Esophagus muscularis mucosa (tissue), 3 donors: ENCODE measurements at regions not wholly inside any gene's neighbourhood (a gene's known extent, or its start where the extent isn't known, plus 50 kb on each side); places are given as distances from the start of the nearest gene placed in this dataset.

Source experiments
- POLR2A ChIP-seq: fragments of 450-650 bp; IDR thresholded peaks from one replicate; pipeline ENCODE4 v1.6.1; 2017; ENCODE audit warnings: antibody characterized with exemption, moderate library complexity, mild to moderate bottlenecking, low read depth
- POLR2AphosphoS5 ChIP-seq, 2 donors: sonication (generic); formaldehyde crosslinking; IDR thresholded peaks; one replicate each; pipeline ENCODE4 v1.6.1; 2017; ENCODE audit warnings: antibody characterized with exemption in 2 of 2
- TF ChIP-seq, protein P1 (sequence below), 3 experiments: fragments of 200-600 bp in 2 of 3; fragments of 450-650 bp in 1 of 3; sonication (generic) in 2 of 3; IDR thresholded peaks; one replicate each; pipeline ENCODE4 v1.5.1; 2017 to 2019; ENCODE audit warnings: antibody characterized with exemption in 3 of 3, mild to moderate bottlenecking in 2 of 3, moderate library complexity in 1 of 3

- TF ChIP-seq, protein P1, sequence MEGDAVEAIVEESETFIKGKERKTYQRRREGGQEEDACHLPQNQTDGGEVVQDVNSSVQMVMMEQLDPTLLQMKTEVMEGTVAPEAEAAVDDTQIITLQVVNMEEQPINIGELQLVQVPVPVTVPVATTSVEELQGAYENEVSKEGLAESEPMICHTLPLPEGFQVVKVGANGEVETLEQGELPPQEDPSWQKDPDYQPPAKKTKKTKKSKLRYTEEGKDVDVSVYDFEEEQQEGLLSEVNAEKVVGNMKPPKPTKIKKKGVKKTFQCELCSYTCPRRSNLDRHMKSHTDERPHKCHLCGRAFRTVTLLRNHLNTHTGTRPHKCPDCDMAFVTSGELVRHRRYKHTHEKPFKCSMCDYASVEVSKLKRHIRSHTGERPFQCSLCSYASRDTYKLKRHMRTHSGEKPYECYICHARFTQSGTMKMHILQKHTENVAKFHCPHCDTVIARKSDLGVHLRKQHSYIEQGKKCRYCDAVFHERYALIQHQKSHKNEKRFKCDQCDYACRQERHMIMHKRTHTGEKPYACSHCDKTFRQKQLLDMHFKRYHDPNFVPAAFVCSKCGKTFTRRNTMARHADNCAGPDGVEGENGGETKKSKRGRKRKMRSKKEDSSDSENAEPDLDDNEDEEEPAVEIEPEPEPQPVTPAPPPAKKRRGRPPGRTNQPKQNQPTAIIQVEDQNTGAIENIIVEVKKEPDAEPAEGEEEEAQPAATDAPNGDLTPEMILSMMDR (IDR thresholded peaks at IDR 0.05) = no peak
- TF ChIP-seq POLR2A (no peak), POLR2AphosphoS5 (IDR thresholded peaks at IDR 0.05) (no peak)
Measured at GRCh38 chr7:47080816-47081215, 501.1 kb downstream of the TNS3 start.
